ENCODE measurements at regions not wholly inside any gene's neighbourhood (a gene's known extent, or its start where the extent isn't known, plus 50 kb on each side); places are given as distances from the start of the nearest gene placed in this dataset.
"Not testable (repeated sequence)": the region's sequence is repeated elsewhere in the genome, so short reads cannot be mapped to it uniquely, and the experiment has no call there.

- H3K4me3 ChIP-seq: no peak overlapping the region
- H3K36me3 ChIP-seq: no peaks in the 10 kb centered on the region
- no peak for TF ChIP-seq EP300 (IDR thresholded peaks at IDR 0.05)
- no peak for TF ChIP-seq POLR2AphosphoS5 (IDR thresholded peaks at IDR 0.05)
- no peak overlapping the region for H3K27ac ChIP-seq
- intact Hi-C loops (cut with DNase I): no loop called here
- DNase-seq: no peak
- no peaks in the 10 kb centered on the region for H3K27me3 ChIP-seq
- no peaks in the 10 kb centered on the region for H3K4me1 ChIP-seq
- H3K9me3 ChIP-seq: peaks cover 0 to 6% (median 2%) of the 10 kb centered on the region in 4 donors
Observed at GRCh38 chr14:46417066-46417465, 234.5 kb downstream of the RPL10L start.

- intact Hi-C loops (cut with DNase I): no loop called here
- TF ChIP-seq POLR2AphosphoS5 (IDR thresholded peaks at IDR 0.05): no peak
- TF ChIP-seq CTCF (IDR thresholded peaks at IDR 0.05): no peak
- TF ChIP-seq EP300 (IDR thresholded peaks at IDR 0.05): no peak
- TF ChIP-seq POLR2A (IDR thresholded peaks at IDR 0.05): no peak
- 10 to 45% methylated on average over 2 of the region's 2 CpGs for WGBS, 2 donors
Observed at GRCh38 chr14:46404865-46405811, 246.4 kb downstream of the RPL10L start.

GRCh38 chr14:46402001-46402690 lies 249.4 kb downstream of the RPL10L start:
- intact Hi-C loops (cut with DNase I); H3K9me3 ChIP-seq; H3K36me3 ChIP-seq; H3K27ac ChIP-seq; DNase-seq; H3K27me3 ChIP-seq; H3K4me1 ChIP-seq; H3K4me3 ChIP-seq: not testable (repeated sequence)
- 94 to 97% methylated on average over 18 of the region's 18 CpGs for whole genome bisulfite sequencing, 2 donors

More at GRCh38 chr14:46404865-46405811, 246.4 kb downstream of the RPL10L start:
- Histone ChIP-seq H3K27me3 (no peaks in the 10 kb centered on the region), H3K4me1 (no peaks in the 10 kb centered on the region), H3K36me3 (no peaks in the 10 kb centered on the region), H3K9me3 (no peaks in the 10 kb centered on the region), H3K4me3 (no peak overlapping the region), H3K27ac (no peak overlapping the region)
- DNase-seq: no peak

- H3K27me3 ChIP-seq: no peaks in the 10 kb centered on the region
- H3K4me3 ChIP-seq: no peak overlapping the region
- no peak for DNase-seq
- no peaks in the 10 kb centered on the region for H3K4me1 ChIP-seq
- TF ChIP-seq POLR2AphosphoS5 (IDR thresholded peaks at IDR 0.05): no peak
- no peak for TF ChIP-seq EP300 (IDR thresholded peaks at IDR 0.05)
- TF ChIP-seq CTCF (IDR thresholded peaks at IDR 0.05): no peak
- no peak for TF ChIP-seq POLR2A (IDR thresholded peaks at IDR 0.05)
- H3K27ac ChIP-seq: no peak overlapping the region
- H3K36me3 ChIP-seq: no peaks in the 10 kb centered on the region
- intact Hi-C loops (cut with DNase I): no loop called here
- WGBS, 2 donors: 29 to 61% methylated on average over 2 of the region's 2 CpGs
- H3K9me3 ChIP-seq: no peaks in the 10 kb centered on the region
Observed at GRCh38 chr14:46401066-46401465, 250.5 kb downstream of the RPL10L start.

GRCh38 chr14:46399049-46399448 lies 252.5 kb downstream of the RPL10L start:
- WGBS, 2 donors: 25 to 67% methylated on average over 5 of the region's 5 CpGs
- no peak overlapping the region for H3K4me3 ChIP-seq
- H3K27me3 ChIP-seq: no peaks in the 10 kb centered on the region
- TF ChIP-seq POLR2A (IDR thresholded peaks at IDR 0.05) (no peak), EP300 (IDR thresholded peaks at IDR 0.05) (no peak), POLR2AphosphoS5 (IDR thresholded peaks at IDR 0.05) (no peak), CTCF (IDR thresholded peaks at IDR 0.05) (no peak)
- no peaks in the 10 kb centered on the region for H3K9me3 ChIP-seq
- no peak for DNase-seq
- no peaks in the 10 kb centered on the region for H3K36me3 ChIP-seq
- intact Hi-C loops (cut with DNase I): no loop called here
- no peak overlapping the region for H3K27ac ChIP-seq
- H3K4me1 ChIP-seq: no peaks in the 10 kb centered on the region

Measured in sigmoid colon (tissue), 6 donors.